Natural killer cell (primary cell): ENCODE measurements at regions not wholly inside any gene's neighbourhood (a gene's known extent, or its start where the extent isn't known, plus 50 kb on each side); places are given as distances from the start of the nearest gene placed in this dataset.

Experiments
- ATAC-seq, 3 donors: fragments of 150-1000 bp in 2 of 3; fragments of 200-7000 bp in 1 of 3; cut with Tn5 transposase; 1 replicate in 1 of 3; 2 replicates in 2 of 3; pipeline ENCODE4 v1.10.0; 2021; ENCODE audit warnings: mild to moderate bottlenecking in 2 of 3, moderate library complexity in 2 of 3
- DNase-seq, 2 donors: peaks; one replicate each; pipeline versions ENCODE4 v3.0.0 to v3.0.0-alpha.2; 2013 to 2021; ENCODE audit warnings: mixed read lengths in 1 of 2
- H3K27ac ChIP-seq: one replicate; pipeline ENCODE4 v1.5.1; 2013; ENCODE audit warnings: mild to moderate bottlenecking, low read length
- H3K27me3 ChIP-seq: one replicate; pipeline ENCODE4 v1.6.1; 2013; ENCODE audit warnings: low read length; ENCODE audit not compliant: control insufficient read depth, insufficient read depth
- H3K36me3 ChIP-seq: one replicate; pipeline ENCODE4 v1.6.1; 2013; ENCODE audit warnings: low read length; ENCODE audit not compliant: control insufficient read depth, insufficient read depth
- H3K4me1 ChIP-seq: one replicate; pipeline ENCODE4 v1.6.1; 2013; ENCODE audit warnings: low read length; ENCODE audit not compliant: control insufficient read depth, insufficient read depth
- H3K4me3 ChIP-seq: one replicate; pipeline ENCODE4 v1.5.1; 2013; ENCODE audit warnings: low read length
- H3K9me3 ChIP-seq: one replicate; pipeline ENCODE4 v1.6.1; 2013; ENCODE audit warnings: low read length; ENCODE audit not compliant: control insufficient read depth, insufficient read depth
- H3K27ac Mint-ChIP-seq, 2 donors: one replicate each; pipeline ENCODE4 v1.8.0; 2022; ENCODE audit warnings: mild to moderate bottlenecking in 2 of 2, mixed read lengths in 2 of 2, moderate library complexity in 1 of 2
- H3K27me3 Mint-ChIP-seq, 2 donors: one replicate each; pipeline ENCODE4 v1.8.0; 2022; ENCODE audit warnings: low read depth in 2 of 2, mixed read lengths in 2 of 2
- H3K36me3 Mint-ChIP-seq: one replicate; pipeline ENCODE4 v1.8.0; 2022; ENCODE audit warnings: mixed read lengths
- H3K4me1 Mint-ChIP-seq, 2 donors: one replicate each; pipeline ENCODE4 v1.8.0; 2022; ENCODE audit warnings: mixed read lengths in 2 of 2
- H3K4me3 Mint-ChIP-seq: one replicate; pipeline ENCODE4 v1.8.0; 2022; ENCODE audit warnings: mild to moderate bottlenecking, moderate library complexity, mixed read lengths
- H3K9me3 Mint-ChIP-seq, 2 donors: one replicate each; pipeline ENCODE4 v1.8.0; 2022; ENCODE audit warnings: mixed read lengths in 2 of 2
- WGBS: methylation state at CpG from one replicate; pipeline ENCODE4 v1.1.7; 2013; ENCODE audit warnings: missing lambda C conversion rate; ENCODE audit not compliant: insufficient coverage; 5-methylcytosine and 5-hydroxymethylcytosine counted together
- intact Hi-C: fragments of 100-400 bp; cut with micrococcal nuclease; formaldehyde crosslinking; loops from one replicate; pipeline ENCODE4 v1.14.2; 2022
- TF ChIP-seq, protein P1 (sequence below): fragments of 200-600 bp; IDR thresholded peaks from one replicate; pipeline ENCODE4 v1.8.0; 2022; ENCODE audit warnings: antibody characterized with exemption

DNA sequence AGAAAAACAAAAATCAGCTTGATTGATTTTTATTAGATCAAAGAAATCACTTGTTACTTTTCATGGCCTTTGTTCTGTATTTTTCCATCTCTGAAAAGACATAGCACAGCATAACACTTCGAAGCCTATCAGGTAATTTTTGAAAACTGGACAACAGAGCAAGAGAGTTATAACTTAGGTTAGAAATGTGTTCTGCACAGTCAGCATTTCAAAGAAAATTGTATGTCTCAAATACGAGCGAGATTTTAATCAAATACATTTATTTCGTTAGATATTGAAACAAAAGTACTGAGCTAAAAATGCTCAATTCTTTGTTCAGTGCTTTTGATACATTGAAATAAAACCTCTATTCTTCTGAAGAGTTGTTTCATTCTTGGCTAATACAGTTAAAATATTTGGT, 144.1 kb upstream of the SLC10A2 start:
- TF ChIP-seq, protein P1, sequence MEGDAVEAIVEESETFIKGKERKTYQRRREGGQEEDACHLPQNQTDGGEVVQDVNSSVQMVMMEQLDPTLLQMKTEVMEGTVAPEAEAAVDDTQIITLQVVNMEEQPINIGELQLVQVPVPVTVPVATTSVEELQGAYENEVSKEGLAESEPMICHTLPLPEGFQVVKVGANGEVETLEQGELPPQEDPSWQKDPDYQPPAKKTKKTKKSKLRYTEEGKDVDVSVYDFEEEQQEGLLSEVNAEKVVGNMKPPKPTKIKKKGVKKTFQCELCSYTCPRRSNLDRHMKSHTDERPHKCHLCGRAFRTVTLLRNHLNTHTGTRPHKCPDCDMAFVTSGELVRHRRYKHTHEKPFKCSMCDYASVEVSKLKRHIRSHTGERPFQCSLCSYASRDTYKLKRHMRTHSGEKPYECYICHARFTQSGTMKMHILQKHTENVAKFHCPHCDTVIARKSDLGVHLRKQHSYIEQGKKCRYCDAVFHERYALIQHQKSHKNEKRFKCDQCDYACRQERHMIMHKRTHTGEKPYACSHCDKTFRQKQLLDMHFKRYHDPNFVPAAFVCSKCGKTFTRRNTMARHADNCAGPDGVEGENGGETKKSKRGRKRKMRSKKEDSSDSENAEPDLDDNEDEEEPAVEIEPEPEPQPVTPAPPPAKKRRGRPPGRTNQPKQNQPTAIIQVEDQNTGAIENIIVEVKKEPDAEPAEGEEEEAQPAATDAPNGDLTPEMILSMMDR, result no peak
- Histone ChIP-seq H3K4me1 (no peaks in the 10 kb centered on the region), H3K9me3 (peaks cover 4% of the 10 kb centered on the region), H3K36me3 (no peaks in the 10 kb centered on the region), H3K4me3 (no peak overlapping the region), H3K27me3 (no peaks in the 10 kb centered on the region), H3K27ac (no peak overlapping the region)
- DNase-seq, result no peak
- Mint-ChIP-seq H3K27ac (no peak overlapping the region), H3K4me1 (no peaks in the 10 kb centered on the region), H3K9me3 (peaks cover 0 to 2% of the 10 kb centered on the region in 2 donors), H3K27me3 (no peaks in the 10 kb centered on the region), H3K36me3 (no peaks in the 10 kb centered on the region), H3K4me3 (no peak overlapping the region)
- 93% methylated on average over 4 of the region's 4 CpGs for WGBS
- ATAC-seq, result no peak
- intact Hi-C loops, result no loop called here

DNA sequence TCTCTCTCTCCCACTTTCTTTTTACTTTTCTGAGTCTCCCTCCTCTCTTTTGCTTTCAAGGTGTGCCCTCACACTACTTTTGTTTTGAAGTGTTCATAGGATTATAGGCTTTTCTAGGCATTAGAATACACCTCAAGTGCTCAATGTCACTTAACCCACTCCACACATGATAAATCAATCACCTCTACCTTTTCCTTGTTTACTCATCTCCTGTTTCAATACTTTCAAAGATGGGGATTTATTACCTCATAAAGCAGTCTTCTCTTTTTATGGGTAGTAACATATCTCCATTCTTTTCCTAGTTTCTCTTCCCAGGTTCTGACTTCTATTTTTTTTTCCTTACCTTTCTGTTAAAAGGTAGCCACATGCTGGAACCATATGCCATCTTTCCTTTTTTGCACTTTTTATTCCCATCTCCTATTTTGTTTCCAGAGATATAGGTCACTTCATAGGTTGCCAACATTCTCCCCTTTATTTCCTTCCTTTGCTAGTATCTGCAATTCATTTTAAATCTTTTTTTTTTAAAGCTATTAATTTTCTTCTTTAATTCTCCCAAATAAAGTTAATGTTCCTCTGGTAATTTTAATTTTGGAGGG, 137.6 kb upstream of the SLC10A2 start:
- H3K27ac Mint-ChIP-seq, result no peak overlapping the region
- Histone ChIP-seq H3K27ac (no peak overlapping the region), H3K36me3 (no peaks in the 10 kb centered on the region), H3K9me3 (no peaks in the 10 kb centered on the region), H3K4me1 (no peaks in the 10 kb centered on the region), H3K27me3 (no peaks in the 10 kb centered on the region), H3K4me3 (no peak overlapping the region)
- H3K4me3 Mint-ChIP-seq, result no peak overlapping the region
- no peak for ATAC-seq
- H3K27me3 Mint-ChIP-seq, result no peaks in the 10 kb centered on the region
- DNase-seq, result no peak
- intact Hi-C loops, result no loop called here
- peaks cover 5 to 7% of the 10 kb centered on the region in 2 donors for H3K9me3 Mint-ChIP-seq
- no peaks in the 10 kb centered on the region for H3K4me1 Mint-ChIP-seq
- TF ChIP-seq, protein P1, result no peak
- H3K36me3 Mint-ChIP-seq, result no peaks in the 10 kb centered on the region

DNA sequence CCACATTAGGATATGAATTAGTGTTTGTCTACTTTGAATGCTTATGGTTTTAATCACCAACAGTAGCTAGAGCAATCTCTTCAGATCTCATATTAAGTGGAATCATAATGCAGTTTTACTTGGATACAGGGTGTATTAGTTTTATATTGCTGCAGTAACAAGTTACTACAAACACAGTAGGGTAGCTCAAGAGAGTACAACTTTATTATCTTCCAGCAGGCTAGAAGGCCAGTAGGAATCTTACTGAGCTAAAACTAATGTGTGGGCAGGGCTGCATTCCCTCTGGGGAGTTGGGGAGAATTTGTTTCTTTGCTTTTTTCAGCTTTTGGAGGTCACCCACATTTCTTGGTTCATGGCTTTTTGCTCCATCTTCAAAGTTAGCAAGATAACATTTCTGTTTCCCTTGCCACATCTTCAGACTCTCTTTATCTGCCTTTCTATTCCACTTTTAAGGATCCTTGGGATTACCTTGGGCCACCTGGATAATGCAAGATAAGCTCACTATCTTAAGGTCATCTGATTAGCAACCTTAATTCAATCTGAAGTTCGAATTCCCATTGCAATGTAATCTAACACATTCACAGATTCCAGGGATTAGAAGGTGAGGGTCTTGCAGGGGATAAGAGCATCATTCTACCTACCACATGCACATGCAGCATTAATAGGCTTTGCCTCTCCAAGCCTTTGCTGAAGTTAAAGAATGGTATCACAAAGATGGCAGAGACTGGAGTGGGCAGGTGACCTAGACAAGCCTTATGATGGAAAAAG, 134.1 kb upstream of the SLC10A2 start:
- peaks cover 5 to 9% of the 10 kb centered on the region in 2 donors for H3K9me3 Mint-ChIP-seq
- H3K27me3 Mint-ChIP-seq, result no peaks in the 10 kb centered on the region
- no CpG with 5 or more reads among the region's 1 CpG for WGBS
- no peaks in the 10 kb centered on the region for H3K4me1 Mint-ChIP-seq
- Histone ChIP-seq H3K9me3 (no peaks in the 10 kb centered on the region), H3K4me1 (no peaks in the 10 kb centered on the region), H3K36me3 (no peaks in the 10 kb centered on the region), H3K27ac (no peak overlapping the region), H3K4me3 (no peak overlapping the region), H3K27me3 (no peaks in the 10 kb centered on the region)
- no peak overlapping the region for H3K4me3 Mint-ChIP-seq
- no peaks in the 10 kb centered on the region for H3K36me3 Mint-ChIP-seq
- no peak for ATAC-seq
- H3K27ac Mint-ChIP-seq, result no peak overlapping the region
- DNase-seq, result no peak
- TF ChIP-seq, protein P1, result no peak
- intact Hi-C loops, result no loop called here
